ENCODE measurements at regions not wholly inside any gene's neighbourhood (a gene's known extent, or its start where the extent isn't known, plus 50 kb on each side); places are given as distances from the start of the nearest gene placed in this dataset.

GRCh38 chr10:78327778-78328591 lies 294.3 kb downstream of the RPS24 start:
- Histone ChIP-seq H3F3A (ENCODE audit: insufficient read depth, low read length) (no peaks in the 10 kb centered on the region), H3K27ac (ENCODE audit: low read depth, low read length, poor library complexity, severe bottlenecking) (no peak overlapping the region), H3K9ac (ENCODE audit: low read length) (no peak overlapping the region), H4K20me1 (ENCODE audit: insufficient read depth, low read length) (no peaks in the 10 kb centered on the region), H3K36me3 (ENCODE audit: insufficient read depth, low read length) (no peaks in the 10 kb centered on the region), H3K4me2 (ENCODE audit: low read length) (no peak overlapping the region), H3K4me3 (ENCODE audit: low read depth, low read length, poor library complexity, severe bottlenecking) (no peak overlapping the region), H3K9me3 (ENCODE audit: low read length) (no peaks in the 10 kb centered on the region), H3K27me3 (ENCODE audit: insufficient read depth, low read length) (no peaks in the 10 kb centered on the region; the same call in 1 of the 2 replicates), H2AFZ (ENCODE audit: low read length) (no peak overlapping the region), H3K9me2 (ENCODE audit: low read depth, low read length) (no peaks in the 10 kb centered on the region), H3K4me1 (ENCODE audit: insufficient read depth, low read length, severe bottlenecking) (no peaks in the 10 kb centered on the region), H3K79me2 (ENCODE audit: insufficient read depth, low read length) (no peaks in the 10 kb centered on the region)
- TF ChIP-seq CTCF (IDR thresholded peaks at IDR 0.05; ENCODE audit: low read length), result no peak
- TF ChIP-seq EZH2 (IDR thresholded peaks at IDR 0.05; ENCODE audit: borderline replicate concordance, low read length), result no peak

GRCh38 chr10:78328592-78329404 lies 295.1 kb downstream of the RPS24 start:
- Histone ChIP-seq H3K9me2 (ENCODE audit: low read depth, low read length) (no peaks in the 10 kb centered on the region), H3F3A (ENCODE audit: insufficient read depth, low read length) (no peaks in the 10 kb centered on the region), H3K27me3 (ENCODE audit: insufficient read depth, low read length) (peaks cover 3% of the 10 kb centered on the region; the same call in 1 of the 2 replicates), H3K4me1 (ENCODE audit: insufficient read depth, low read length, severe bottlenecking) (no peaks in the 10 kb centered on the region), H4K20me1 (ENCODE audit: insufficient read depth, low read length) (no peaks in the 10 kb centered on the region), H3K79me2 (ENCODE audit: insufficient read depth, low read length) (no peaks in the 10 kb centered on the region), H3K9me3 (ENCODE audit: low read length) (no peaks in the 10 kb centered on the region), H3K4me3 (ENCODE audit: low read depth, low read length, poor library complexity, severe bottlenecking) (no peak overlapping the region), H3K27ac (ENCODE audit: low read depth, low read length, poor library complexity, severe bottlenecking) (no peak overlapping the region), H2AFZ (ENCODE audit: low read length) (no peak overlapping the region), H3K36me3 (ENCODE audit: insufficient read depth, low read length) (no peaks in the 10 kb centered on the region), H3K9ac (ENCODE audit: low read length) (no peak overlapping the region), H3K4me2 (ENCODE audit: low read length) (no peak overlapping the region)
- TF ChIP-seq CTCF (IDR thresholded peaks at IDR 0.05; ENCODE audit: low read length) (no peak), EZH2 (IDR thresholded peaks at IDR 0.05; ENCODE audit: borderline replicate concordance, low read length) (no peak)

- no peak overlapping the region for H3K4me3 ChIP-seq (ENCODE audit: low read depth, low read length, poor library complexity, severe bottlenecking)
Observed at GRCh38 chr10:78330884-78331283, 297.2 kb downstream of the RPS24 start.

More at GRCh38 chr10:78330884-78331283, 297.2 kb downstream of the RPS24 start:
- TF ChIP-seq EZH2 (IDR thresholded peaks at IDR 0.05; ENCODE audit: borderline replicate concordance, low read length) (no peak), CTCF (IDR thresholded peaks at IDR 0.05; ENCODE audit: low read length) (no peak)
- Histone ChIP-seq H2AFZ (ENCODE audit: low read length) (no peak overlapping the region), H3K79me2 (ENCODE audit: insufficient read depth, low read length) (no peaks in the 10 kb centered on the region), H3K4me2 (ENCODE audit: low read length) (no peak overlapping the region), H3K9me3 (ENCODE audit: low read length) (no peaks in the 10 kb centered on the region), H3K9ac (ENCODE audit: low read length) (no peak overlapping the region), H3K27me3 (ENCODE audit: insufficient read depth, low read length) (peaks cover 3% of the 10 kb centered on the region; the same call in 1 of the 2 replicates), H4K20me1 (ENCODE audit: insufficient read depth, low read length) (no peaks in the 10 kb centered on the region), H3F3A (ENCODE audit: insufficient read depth, low read length) (no peaks in the 10 kb centered on the region), H3K36me3 (ENCODE audit: insufficient read depth, low read length) (no peaks in the 10 kb centered on the region), H3K9me2 (ENCODE audit: low read depth, low read length) (no peaks in the 10 kb centered on the region), H3K4me1 (ENCODE audit: insufficient read depth, low read length, severe bottlenecking) (no peaks in the 10 kb centered on the region), H3K27ac (ENCODE audit: low read depth, low read length, poor library complexity, severe bottlenecking) (no peak overlapping the region)
